Colonic mucosa (tissue), 4 donors: ENCODE measurements at regions not wholly inside any gene's neighbourhood (a gene's known extent, or its start where the extent isn't known, plus 50 kb on each side); places are given as distances from the start of the nearest gene placed in this dataset.

Experiments
- DNase-seq: peaks from one replicate; pipeline ENCODE4 v3.0.0-alpha.2; 2020
- H3K27ac ChIP-seq: fragments of 200-600 bp; one replicate; pipeline ENCODE4 v1.8.0; 2021
- H3K27me3 ChIP-seq: fragments of 200-600 bp; one replicate; pipeline ENCODE4 v1.8.0; 2021
- H3K36me3 ChIP-seq: fragments of 200-600 bp; one replicate; pipeline ENCODE4 v1.8.0; 2021
- H3K4me1 ChIP-seq: fragments of 200-600 bp; one replicate; pipeline ENCODE4 v1.8.0; 2021; ENCODE audit warnings: mild to moderate bottlenecking
- H3K4me3 ChIP-seq: fragments of 200-600 bp; one replicate; pipeline ENCODE4 v1.8.0; 2021
- H3K9ac ChIP-seq, 2 donors: one replicate each; pipeline ENCODE4 v1.7.0; 2013; ENCODE audit warnings: control low read depth in 2 of 2, low read depth in 2 of 2, low read length in 2 of 2
- H3K9me3 ChIP-seq: fragments of 200-600 bp; one replicate; pipeline ENCODE4 v1.8.0; 2021
- intact Hi-C: fragments of 100-400 bp; cut with DNase I; formaldehyde crosslinking; loops from one replicate; pipeline ENCODE4 v1.14.1; 2022
- TF ChIP-seq, protein P1 (sequence below): fragments of 200-600 bp; IDR thresholded peaks from one replicate; pipeline ENCODE4 v1.8.0; 2022; ENCODE audit warnings: antibody characterized with exemption, mild to moderate bottlenecking
- donor health status: healthy.
- donor health status: DM: no; HTN: no; CAD: no.
- donor health status: DM: no; HTN: no; CAD: no.

DNA sequence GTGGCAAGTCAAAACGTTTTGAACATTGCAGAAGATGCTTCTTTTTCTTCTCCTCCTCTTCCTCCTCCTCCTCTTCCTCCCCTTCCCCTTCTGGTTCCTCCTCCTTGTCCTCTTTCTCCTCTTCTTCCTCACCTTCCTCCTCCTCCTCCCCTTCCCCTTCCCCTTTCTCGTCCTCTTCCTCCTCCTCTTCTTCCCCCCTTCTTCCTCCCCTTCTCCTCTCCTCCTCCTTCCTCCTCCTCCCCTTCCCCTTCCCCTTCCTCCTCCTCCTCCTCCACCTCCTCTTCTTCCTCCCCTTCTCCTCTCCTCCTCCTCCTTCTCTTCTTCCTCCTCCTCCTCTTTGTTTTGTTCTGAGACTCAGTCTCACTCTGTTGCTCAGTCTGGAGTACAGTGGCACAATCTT, 167.0 kb upstream of the SV2C start:
- H3K9me3 ChIP-seq = no peaks in the 10 kb centered on the region
- H3K27me3 ChIP-seq = no peaks in the 10 kb centered on the region
- no peak overlapping the region for H3K4me3 ChIP-seq
- intact Hi-C loops = no loop called here
- no peaks in the 10 kb centered on the region for H3K36me3 ChIP-seq
- H3K9ac ChIP-seq = no peak overlapping the region
- no peaks in the 10 kb centered on the region for H3K4me1 ChIP-seq
- H3K27ac ChIP-seq = no peak overlapping the region
- TF ChIP-seq, protein P1, sequence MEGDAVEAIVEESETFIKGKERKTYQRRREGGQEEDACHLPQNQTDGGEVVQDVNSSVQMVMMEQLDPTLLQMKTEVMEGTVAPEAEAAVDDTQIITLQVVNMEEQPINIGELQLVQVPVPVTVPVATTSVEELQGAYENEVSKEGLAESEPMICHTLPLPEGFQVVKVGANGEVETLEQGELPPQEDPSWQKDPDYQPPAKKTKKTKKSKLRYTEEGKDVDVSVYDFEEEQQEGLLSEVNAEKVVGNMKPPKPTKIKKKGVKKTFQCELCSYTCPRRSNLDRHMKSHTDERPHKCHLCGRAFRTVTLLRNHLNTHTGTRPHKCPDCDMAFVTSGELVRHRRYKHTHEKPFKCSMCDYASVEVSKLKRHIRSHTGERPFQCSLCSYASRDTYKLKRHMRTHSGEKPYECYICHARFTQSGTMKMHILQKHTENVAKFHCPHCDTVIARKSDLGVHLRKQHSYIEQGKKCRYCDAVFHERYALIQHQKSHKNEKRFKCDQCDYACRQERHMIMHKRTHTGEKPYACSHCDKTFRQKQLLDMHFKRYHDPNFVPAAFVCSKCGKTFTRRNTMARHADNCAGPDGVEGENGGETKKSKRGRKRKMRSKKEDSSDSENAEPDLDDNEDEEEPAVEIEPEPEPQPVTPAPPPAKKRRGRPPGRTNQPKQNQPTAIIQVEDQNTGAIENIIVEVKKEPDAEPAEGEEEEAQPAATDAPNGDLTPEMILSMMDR = no peak
- no peak for DNase-seq

DNA sequence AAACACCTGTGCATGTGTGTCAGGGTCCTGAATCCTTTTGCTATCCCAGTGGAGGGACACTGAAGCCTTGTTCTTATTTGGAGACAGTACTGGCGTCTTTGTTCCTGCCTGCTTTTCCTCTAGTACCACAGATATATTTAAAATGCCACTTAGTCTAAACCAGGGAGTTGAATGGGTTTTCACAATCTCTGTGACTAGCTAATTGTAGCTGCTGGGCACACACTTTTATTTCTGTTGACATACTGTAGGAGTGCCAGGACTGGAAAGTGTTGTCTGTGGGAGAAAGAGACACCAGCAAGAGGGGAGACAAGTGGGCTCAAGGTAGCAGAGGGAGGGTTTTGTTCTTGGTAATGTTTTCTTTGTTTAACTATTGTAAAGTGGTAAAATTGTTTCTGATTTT, 174.0 kb upstream of the SV2C start:
- TF ChIP-seq, protein P1 = no peak
- H3K4me1 ChIP-seq = no peaks in the 10 kb centered on the region
- DNase-seq = no peak

DNA sequence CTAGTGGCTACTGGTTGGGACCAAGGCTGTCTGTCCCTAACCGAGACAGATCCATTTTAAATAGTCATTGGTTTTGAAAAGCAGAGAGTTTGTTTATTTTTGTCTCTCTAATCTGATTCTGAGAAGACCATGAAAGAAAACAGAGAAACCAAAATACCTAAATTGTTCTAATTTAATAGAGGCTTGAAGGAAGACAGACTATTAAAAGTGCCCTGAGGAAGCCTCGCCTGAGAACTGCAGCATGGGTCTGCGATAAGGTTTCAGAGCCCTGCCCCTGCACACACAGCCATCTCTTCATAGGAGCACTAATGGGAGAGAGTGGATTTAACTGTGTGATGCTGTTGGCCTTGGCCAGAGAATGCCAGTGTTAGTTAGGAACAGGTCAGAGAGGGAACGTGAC, 175.5 kb upstream of the SV2C start:
- Histone ChIP-seq H3K36me3 (no peaks in the 10 kb centered on the region), H3K9me3 (no peaks in the 10 kb centered on the region), H3K9ac (no peak overlapping the region), H3K27me3 (no peaks in the 10 kb centered on the region), H3K4me1 (no peaks in the 10 kb centered on the region), H3K4me3 (no peak overlapping the region), H3K27ac (no peak overlapping the region)
- TF ChIP-seq, protein P1 = no peak
- DNase-seq = no peak
- intact Hi-C loops = no loop called here

More for the DNA sequence above, 174.0 kb upstream of the SV2C start:
- H3K27ac ChIP-seq = no peak overlapping the region
- no peaks in the 10 kb centered on the region for H3K36me3 ChIP-seq
- intact Hi-C loops = no loop called here
- no peaks in the 10 kb centered on the region for H3K27me3 ChIP-seq
- H3K9ac ChIP-seq = no peak overlapping the region
- H3K4me3 ChIP-seq = no peak overlapping the region
- no peaks in the 10 kb centered on the region for H3K9me3 ChIP-seq

DNA sequence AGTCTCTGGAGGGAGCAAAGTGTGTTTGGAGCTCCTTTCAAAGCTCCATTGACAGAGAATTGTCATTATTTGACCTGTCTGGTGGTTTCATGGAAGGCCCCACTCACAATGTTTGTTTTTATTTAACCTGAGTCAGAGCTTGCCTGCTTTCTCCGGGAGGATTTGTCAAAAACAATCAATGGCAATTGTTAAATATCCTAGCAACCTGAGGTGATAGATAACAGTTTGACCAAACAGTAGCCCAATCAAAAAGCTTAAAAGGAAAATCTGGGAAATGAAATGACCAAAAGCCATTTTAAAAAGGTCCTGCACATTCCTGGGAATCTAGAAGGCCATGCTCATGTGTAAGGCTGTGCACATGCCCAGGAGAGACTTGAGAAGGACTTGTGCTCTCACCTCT, 177.2 kb upstream of the POC5 start:
- H3K36me3 ChIP-seq = no peaks in the 10 kb centered on the region
- intact Hi-C loops = no loop called here
- TF ChIP-seq, protein P1 = no peak

DNA sequence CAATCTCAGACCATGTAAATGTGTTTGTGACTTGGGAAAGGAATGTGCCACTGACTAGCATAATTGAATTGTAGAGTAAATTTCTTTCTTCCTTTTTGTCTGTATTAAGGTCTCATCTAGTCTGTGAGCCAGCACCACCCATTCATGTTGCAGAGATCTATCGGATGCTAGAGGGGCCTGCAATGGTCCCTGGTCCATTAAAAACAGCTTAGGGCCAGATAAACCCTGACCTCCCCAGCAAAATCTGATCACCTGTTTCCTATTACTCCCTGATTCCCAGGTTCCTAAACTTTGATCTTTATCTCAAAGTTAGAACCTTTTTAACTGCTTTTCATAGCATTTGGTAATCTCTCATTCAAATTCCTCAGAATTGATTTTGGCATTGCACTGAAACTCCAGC, 174.5 kb upstream of the POC5 start:
- Histone ChIP-seq H3K27ac (no peak overlapping the region), H3K4me3 (no peak overlapping the region), H3K4me1 (no peaks in the 10 kb centered on the region), H3K27me3 (no peaks in the 10 kb centered on the region), H3K9ac (no peak overlapping the region), H3K36me3 (no peaks in the 10 kb centered on the region), H3K9me3 (no peaks in the 10 kb centered on the region)
- TF ChIP-seq, protein P1 = no peak
- no peak for DNase-seq
- intact Hi-C loops = no loop called here

More for the DNA sequence above, 177.2 kb upstream of the POC5 start:
- Histone ChIP-seq H3K4me3 (no peak overlapping the region), H3K9me3 (no peaks in the 10 kb centered on the region), H3K27me3 (no peaks in the 10 kb centered on the region), H3K9ac (no peak overlapping the region), H3K4me1 (no peaks in the 10 kb centered on the region), H3K27ac (no peak overlapping the region)
- DNase-seq = no peak

DNA sequence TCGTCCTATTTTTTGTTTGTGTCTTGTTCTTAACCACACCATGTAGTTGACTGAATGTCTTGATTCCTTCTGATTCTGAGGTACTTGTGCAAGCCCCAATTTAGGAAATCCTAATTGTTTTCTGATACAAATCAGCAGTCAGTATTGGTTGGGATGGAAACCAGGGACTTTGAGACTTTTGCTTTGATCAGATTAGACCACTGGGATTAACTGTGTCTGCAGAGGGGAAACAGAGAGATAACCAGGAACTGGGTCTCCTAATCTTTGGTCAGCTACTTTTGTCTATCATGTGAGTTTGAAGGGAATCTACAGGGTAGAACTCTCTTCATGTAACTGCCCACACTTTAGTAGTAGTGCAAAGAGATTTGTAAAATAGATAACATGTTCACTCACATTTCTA, 173.8 kb upstream of the POC5 start:
- H3K9ac ChIP-seq = no peak overlapping the region
- no peaks in the 10 kb centered on the region for H3K36me3 ChIP-seq
- intact Hi-C loops = no loop called here
- no peaks in the 10 kb centered on the region for H3K27me3 ChIP-seq
- no peaks in the 10 kb centered on the region for H3K4me1 ChIP-seq
- no peaks in the 10 kb centered on the region for H3K9me3 ChIP-seq
- TF ChIP-seq, protein P1 = no peak
- no peak for DNase-seq
- H3K4me3 ChIP-seq = no peak overlapping the region
- no peak overlapping the region for H3K27ac ChIP-seq
